Pons (tissue), 1 donor: ENCODE measurements at regions not wholly inside any gene's neighbourhood (a gene's known extent, or its start where the extent isn't known, plus 50 kb on each side); places are given as distances from the start of the nearest gene placed in this dataset.
A peak's percentile ranks its signal among the peaks of the same experiment; 100 is the strongest.

ENCODE experiments used
- DNase-seq: peaks from one replicate; pipeline ENCODE4 v3.0.0-alpha.2; 2016; ENCODE audit warnings: low spot score

DNA sequence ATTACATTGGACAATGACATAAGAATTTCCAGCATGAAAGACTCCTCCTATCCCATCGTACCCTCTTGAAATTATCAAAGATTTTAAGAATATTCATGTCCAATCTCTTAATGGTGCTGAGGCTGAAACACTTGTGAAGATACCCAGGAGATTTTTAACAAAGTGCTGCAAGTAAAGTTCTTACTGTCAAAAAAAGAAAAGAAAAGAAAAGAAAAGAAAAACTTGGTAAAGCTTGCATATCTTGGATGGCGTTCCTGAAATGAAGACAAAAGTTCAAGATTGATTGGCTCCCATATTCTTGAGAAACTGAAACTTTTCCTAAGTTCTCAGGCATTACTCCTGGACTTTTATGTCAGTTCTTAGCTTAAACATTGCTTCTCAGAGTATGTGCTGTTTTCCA lies 1010.5 kb upstream of the PIK3C3 start:
- no peak for DNase-seq

DNA sequence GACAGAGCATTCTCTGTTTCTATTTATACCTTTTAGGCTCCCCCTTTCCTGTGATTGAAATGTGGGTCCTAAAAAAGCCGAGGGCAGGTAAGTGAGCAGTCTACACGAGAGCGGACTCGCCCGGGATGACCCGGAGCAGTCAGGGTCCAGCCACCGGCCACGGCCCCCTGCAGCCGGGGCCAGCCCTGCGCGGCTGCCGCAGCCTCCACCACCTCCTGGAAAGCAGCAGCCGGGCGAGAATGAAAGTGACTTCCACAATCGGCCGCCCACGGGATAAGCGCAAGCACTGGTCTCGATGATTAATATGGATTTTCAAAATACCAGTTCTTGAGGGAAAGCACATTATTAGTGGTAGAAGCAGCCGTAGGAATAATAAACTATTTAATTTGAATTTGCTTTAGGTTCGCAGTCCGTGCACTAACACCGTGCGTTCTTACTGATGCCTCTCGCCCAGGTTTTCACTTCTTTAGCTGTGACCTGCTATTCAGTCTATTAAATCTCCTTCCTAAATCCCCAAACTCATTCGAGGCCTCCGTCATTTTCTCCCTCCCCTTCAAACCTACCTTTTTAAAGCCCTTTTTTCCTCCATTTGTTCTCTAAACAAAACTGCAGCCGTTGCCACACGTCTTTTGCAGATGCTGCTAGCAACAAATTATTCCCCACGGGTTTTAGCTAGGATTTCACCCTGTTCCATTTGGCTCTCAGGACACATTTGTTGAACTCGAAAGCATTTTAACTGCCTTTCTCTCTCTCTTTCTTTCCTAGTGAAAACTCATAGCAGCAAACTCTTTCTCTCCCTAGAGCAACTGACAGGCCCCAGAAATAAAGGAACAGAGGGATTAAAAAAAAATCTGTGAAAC lies 1015.1 kb upstream of the PIK3C3 start:
- no peak for DNase-seq

GRCh38 chr18:40938615-40939014 lies 1016.4 kb upstream of the PIK3C3 start:
- DNase-seq, result no peak

DNA sequence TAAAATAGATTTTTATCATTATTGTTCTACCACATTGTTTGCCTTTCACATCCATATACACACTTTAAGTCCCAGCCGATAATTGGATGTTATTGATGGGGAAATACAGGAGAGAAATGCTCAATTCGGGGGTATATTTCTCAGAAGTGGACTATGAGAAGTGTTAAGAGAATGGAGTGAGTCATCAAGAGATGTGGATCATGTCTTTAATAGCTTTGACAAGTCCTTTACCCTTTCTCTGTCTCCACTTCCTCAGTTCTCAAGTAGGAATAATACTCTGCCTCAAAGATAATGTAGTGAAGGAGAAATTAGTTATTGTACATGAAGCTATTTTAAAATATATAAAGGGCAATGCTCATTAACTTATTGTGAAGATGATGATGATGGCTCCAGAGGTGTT lies 1017.6 kb upstream of the PIK3C3 start:
- DNase-seq, result no peak

DNA sequence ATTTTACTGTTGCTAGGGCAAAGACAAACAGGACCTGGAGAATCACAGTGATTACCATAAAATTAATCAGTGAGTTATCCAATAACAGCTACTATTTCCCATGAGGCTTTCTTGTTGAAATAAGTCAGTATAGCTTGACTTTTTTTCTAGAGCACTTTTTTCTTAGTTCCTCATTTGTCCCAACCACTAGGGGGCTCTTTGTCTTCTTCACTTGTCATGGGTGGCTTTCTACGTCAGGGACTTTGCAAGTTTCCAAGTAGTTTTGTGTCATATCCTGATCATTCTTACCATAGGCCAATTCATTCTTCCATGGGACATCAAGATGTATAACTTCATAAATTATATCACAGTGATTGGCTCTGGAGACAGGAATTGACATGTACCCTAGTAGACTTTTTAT lies 1019.6 kb upstream of the PIK3C3 start:
- DNase-seq, result peak; percentile 22

- DNase-seq, result no peak
Measured at GRCh38 chr18:40932862-40933261, 1022.2 kb upstream of the PIK3C3 start.

- no peak for DNase-seq
Measured at GRCh38 chr18:40930211-40930882, 1024.7 kb upstream of the PIK3C3 start.

DNA sequence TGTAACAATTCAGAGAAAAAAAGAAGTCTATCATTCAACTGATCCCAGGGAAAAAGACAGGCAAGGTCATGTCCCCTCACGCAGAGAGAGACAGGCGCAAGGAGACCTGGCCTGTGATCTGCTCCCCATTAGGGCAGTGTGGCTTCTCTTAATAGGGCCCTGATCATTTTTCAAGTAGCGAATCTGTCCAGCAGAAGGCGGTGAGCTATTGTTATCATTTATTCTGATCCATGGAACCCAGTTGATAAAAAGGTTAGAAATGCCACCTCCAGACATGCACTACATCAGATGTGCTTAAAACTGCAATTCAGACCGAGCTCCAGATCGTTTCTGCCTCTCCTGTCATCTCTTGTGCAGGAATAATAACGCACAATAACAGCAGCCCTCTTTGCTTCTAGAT lies 1025.6 kb upstream of the PIK3C3 start:
- no peak for DNase-seq

DNA sequence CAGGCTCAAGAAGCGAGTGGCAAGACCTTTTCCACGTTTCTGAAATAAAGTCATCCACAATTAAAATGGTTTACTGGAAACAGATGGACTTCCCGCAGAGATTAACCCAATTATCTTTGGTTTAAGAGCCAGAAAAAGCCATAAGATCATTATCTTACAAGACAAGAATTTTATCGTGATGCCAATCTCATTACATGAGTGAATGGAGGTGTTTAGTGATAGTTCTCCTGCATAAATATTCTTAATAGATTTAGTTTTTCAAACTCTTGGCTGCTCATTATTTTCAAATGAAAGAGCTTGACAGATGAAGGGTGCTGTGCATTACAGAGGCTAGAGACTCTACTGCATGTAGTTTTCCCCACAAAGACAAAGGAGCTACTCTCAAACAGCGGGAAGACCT lies 1028.4 kb upstream of the PIK3C3 start:
- DNase-seq, result no peak

GRCh38 chr18:40925071-40925541 lies 1029.9 kb upstream of the PIK3C3 start:
- DNase-seq, result no peak

DNA sequence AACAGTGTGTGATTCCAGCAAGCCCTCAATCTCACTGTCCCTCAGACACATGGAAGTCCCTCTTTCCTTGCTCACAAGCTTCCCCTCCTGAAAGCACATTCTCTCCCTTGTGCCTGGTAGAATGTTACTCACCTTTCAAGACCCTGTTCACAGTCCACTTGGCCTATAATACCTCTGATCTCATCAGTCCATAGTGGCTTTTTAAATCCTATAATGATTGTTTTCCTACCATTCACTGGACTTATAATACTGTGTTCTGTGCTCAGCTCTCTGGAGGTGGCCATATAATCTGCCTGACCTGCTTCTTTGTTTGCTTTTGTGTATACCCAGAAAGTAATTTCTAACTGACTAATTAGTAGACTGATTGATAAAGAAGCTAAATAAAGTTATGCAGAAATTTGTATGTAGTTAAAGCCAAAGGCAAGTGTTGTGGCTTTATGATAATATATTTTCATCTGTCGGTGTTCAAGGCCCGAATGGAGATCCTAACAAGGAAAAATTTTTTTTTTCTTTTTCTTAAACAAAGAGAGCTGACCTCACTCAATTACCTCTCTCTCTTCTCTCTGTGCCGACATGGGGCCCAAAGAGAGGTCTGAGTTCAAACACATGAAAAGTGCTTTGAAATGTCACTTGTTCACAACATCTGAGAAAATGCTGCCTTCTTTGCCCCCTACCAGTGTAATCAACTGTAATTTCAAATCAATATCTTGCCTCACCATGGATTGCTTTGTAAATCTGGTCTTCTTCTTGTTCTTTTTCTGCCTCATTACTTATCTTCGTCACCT lies 1033.0 kb upstream of the PIK3C3 start:
- no peak for DNase-seq

DNA sequence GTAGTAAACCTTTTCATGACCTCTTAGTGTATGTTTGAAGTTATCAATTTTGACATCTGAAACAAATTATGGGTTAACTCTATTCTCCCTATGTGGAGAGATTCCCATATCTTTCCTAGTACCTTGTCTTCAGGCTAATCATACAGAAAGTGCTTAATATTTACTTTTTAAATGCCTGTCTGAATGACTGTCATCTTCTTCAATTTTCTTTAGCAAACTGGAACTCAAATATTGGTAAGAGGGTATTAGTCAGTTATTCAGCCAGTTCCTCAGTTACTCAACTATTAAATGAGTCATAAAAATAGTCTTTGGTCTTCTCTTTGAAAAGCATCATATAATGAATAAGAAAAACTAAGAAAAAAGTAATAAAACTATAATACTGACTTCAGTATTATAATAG lies 1038.0 kb upstream of the PIK3C3 start:
- DNase-seq, result no peak

DNA sequence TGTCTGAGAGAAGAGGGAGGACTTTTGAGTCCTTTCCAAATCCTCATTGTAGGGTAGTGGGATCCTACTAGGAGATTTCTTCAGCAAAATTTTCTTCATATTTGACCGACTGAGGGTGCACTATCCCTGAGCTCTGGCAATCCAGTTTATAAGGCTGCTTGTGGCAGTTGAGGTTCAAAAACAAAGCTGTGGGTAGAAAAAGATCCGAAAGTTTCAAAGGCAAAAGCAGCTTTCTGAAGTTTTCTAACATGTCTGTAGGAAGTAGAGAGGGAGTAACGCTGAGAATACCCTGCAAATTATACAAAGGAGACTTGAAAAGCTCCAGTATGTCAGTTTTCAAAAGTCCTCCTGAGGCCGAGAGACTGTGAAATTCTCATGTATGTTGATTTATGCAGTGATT lies 1039.3 kb upstream of the PIK3C3 start:
- DNase-seq, result no peak

DNA sequence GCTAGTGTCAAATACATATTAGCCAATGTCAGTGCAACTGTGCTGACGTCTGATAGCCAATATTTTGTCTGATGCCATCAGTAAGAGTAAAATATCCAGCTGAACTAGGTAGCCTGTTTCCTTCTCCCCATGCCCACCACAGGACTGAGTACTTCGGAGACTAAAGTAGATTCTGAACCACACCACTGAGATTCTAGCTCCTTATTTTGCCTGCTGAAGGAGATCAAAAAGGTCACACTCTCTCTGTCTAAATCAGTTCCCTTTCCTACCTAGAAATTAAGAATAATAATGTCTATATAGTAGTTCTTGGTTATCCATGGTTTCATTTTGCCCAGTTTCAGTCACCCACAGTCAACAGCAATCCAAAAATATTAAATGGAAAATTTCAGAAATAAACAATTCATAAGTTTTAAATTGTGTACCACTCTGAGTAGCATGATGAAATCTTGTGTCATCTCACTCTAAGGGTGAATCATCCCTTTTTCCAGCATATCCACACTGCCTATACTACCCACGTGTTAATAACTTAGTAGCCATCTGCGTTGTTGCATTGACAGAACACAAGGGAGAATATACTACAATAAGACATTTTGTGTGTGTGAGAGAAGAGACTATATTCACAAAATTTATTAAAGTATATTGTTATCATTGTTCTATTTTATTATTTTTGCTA lies 1043.3 kb upstream of the PIK3C3 start:
- DNase-seq, result no peak

DNA sequence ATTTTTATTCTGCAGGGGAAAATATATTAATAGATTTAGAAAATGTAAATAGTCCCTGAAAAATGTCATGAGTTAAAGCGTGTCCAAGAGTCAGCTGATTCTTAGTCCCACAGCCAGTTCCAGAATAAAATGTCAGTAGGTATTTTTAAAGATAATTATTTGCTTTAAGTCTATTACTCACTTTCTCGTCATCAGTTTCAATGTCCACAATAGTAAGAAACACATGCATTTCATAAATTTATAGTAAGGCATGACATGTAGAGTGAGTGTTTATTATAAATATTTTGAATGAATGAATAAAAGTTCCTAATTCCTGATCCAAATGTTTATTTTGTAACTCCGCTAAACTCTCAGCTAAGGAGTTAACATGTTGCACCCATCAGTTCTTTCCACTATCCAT lies 1044.0 kb upstream of the PIK3C3 start:
- no peak for DNase-seq

GRCh38 chr18:40907842-40908241 lies 1047.2 kb upstream of the PIK3C3 start:
- no peak for DNase-seq

GRCh38 chr18:40904295-40904694 lies 1050.7 kb upstream of the PIK3C3 start:
- DNase-seq, result peak; percentile 26

GRCh38 chr18:40902436-40902835 lies 1052.6 kb upstream of the PIK3C3 start:
- DNase-seq, result no peak

GRCh38 chr18:40897884-40898283 lies 1057.2 kb upstream of the PIK3C3 start:
- DNase-seq, result no peak

- DNase-seq, result no peak
Measured at GRCh38 chr18:40883271-40883670, 1071.8 kb upstream of the PIK3C3 start.

DNA sequence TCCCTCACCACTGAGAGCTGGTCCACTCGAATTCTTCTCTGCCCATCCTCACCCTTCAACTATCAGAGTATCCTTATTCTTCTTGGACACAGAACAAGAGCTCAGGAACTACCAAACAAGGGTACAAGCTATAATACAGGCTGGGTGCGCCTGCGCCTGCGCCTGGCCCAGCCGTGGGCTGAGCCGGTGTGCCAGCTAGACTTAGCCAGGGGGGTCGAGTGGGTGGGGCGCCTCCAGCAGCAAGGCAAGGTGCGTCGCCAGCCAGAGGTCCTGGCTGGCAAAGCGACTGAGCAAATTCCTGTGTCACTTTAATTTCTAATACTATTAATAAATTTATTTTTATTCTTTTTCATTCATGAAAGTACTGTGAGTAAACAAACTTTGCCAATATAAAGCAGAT lies 1072.6 kb upstream of the PIK3C3 start:
- no peak for DNase-seq

DNA sequence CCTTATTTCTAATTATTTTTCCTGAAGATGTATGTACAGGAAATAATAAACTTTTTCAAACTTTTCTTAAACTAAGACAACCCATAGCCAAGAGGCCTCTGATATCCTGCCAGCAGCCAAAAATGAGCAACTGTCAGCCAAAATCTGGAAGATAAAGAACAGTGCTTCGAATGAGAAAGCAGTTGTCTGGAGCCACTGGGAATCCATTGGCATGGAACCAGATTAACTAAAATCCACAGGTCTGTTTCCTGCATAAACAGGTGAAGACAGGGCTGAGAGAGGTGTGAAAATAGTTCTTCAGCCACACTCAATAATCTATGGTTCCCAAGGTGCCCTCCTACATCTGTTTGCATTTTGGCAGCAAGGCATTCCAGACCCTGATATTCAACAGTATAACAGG lies 1076.7 kb upstream of the PIK3C3 start:
- no peak for DNase-seq
